ENCODE measurements at regions not wholly inside any gene's neighbourhood (a gene's known extent, or its start where the extent isn't known, plus 50 kb on each side); places are given as distances from the start of the nearest gene placed in this dataset.

GRCh38 chr2:40591774-40592173 is 139.9 kb upstream of the SLC8A1 start:
- no peak for TF ChIP-seq CTCF (conservative IDR thresholded peaks at IDR 0.05; ENCODE audit: low read depth, low read length)
- TF ChIP-seq EZH2 (IDR thresholded peaks at IDR 0.05; ENCODE audit: borderline replicate concordance, low read depth, low read length, poor library complexity, severe bottlenecking): no peak

All from A673 (cell line).